OCI-LY3 (cell line): ENCODE measurements at regions not wholly inside any gene's neighbourhood (a gene's known extent, or its start where the extent isn't known, plus 50 kb on each side); places are given as distances from the start of the nearest gene placed in this dataset.

Experiments
- H2AFZ ChIP-seq: fragments of 200-600, 300-600 bp; shearing (Covaris generic); 2 replicates; pipeline ENCODE4 v1.6.0; 2014; ENCODE audit warnings: antibody characterized with exemption, low read depth, low read length
- H3K27ac ChIP-seq: fragments of 200-600, 300-600 bp; sonication (generic); 2 replicates; pipeline ENCODE4 v1.5.1; 2014; ENCODE audit warnings: mild to moderate bottlenecking, low read length, moderate library complexity, mixed read lengths
- H3K27me3 ChIP-seq: fragments of 200-600, 300-600 bp; sonication (generic); 2 replicates; pipeline ENCODE4 v1.6.1; 2014; ENCODE audit warnings: low read depth, low read length, mixed read lengths
- H3K36me3 ChIP-seq: fragments of 200-600, 300-600 bp; sonication (generic); replicated peaks from 2 replicates; pipeline ENCODE3; 2014; ENCODE audit warnings: low read depth, low read length, mixed read lengths
- H3K4me1 ChIP-seq: fragments of 300-600, 200-600 bp; sonication (generic); 2 replicates; pipeline ENCODE4 v1.6.1; 2014; ENCODE audit warnings: low read length, mixed read lengths
- H3K4me2 ChIP-seq: fragments of 200-600, 300-600 bp; sonication (generic); 2 replicates; pipeline ENCODE4 v1.6.1; 2014; ENCODE audit warnings: low read length, mixed read lengths
- H3K4me3 ChIP-seq: fragments of 300-600, 200-600 bp; sonication (generic); 2 replicates; pipeline ENCODE4 v1.5.1; 2014; ENCODE audit warnings: antibody characterized with exemption, mild to moderate bottlenecking, low read length, moderate library complexity
- H3K79me2 ChIP-seq: fragments of 300-600, 200-600 bp; shearing (Covaris generic); 2 replicates; pipeline ENCODE4 v1.6.1; 2014; ENCODE audit warnings: mild to moderate bottlenecking, low read length, mixed read lengths
- H3K9ac ChIP-seq: fragments of 300-600, 200-600 bp; shearing (Covaris generic); 2 replicates; pipeline ENCODE4 v1.6.0; 2014; ENCODE audit warnings: mild to moderate bottlenecking, low read length, moderate library complexity
- H3K9me3 ChIP-seq: fragments of 200-600, 300-600 bp; shearing (Covaris generic); 2 replicates; pipeline ENCODE4 v1.6.1; 2014; ENCODE audit warnings: low read length, mixed read lengths; ENCODE audit not compliant: insufficient read depth
- H4K20me1 ChIP-seq: fragments of 200-600, 300-600 bp; sonication (generic); 2 replicates; pipeline ENCODE4 v1.6.1; 2016; ENCODE audit warnings: low read length, mixed read lengths; ENCODE audit not compliant: insufficient read depth
- EZH2phosphoT487 ChIP-seq: fragments of 200-600 bp; shearing (Covaris generic); IDR thresholded peaks from 2 replicates; pipeline ENCODE4 v1.6.1; 2018; ENCODE audit warnings: antibody characterized with exemption, mixed run types, low read depth
- TF ChIP-seq, protein P1 (sequence below): fragments of 200-600, 300-600 bp; sonication (generic); IDR thresholded peaks from 2 replicates; pipeline ENCODE4 v1.5.1; 2014; ENCODE audit warnings: antibody characterized with exemption, low read length, low read depth

GRCh38 chr1:76754730-76755129 lies 112.5 kb upstream of the ST6GALNAC5 start:
- Histone ChIP-seq H4K20me1 (no peaks in the 10 kb centered on the region), H3K4me2 (no peak overlapping the region), H3K27ac (no peak overlapping the region), H3K4me3 (no peak overlapping the region), H2AFZ (no peak overlapping the region), H3K27me3 (no peaks in the 10 kb centered on the region), H3K4me1 (no peaks in the 10 kb centered on the region), H3K9ac (no peak overlapping the region), H3K9me3 (no peaks in the 10 kb centered on the region), H3K36me3 (no peaks in the 10 kb centered on the region), H3K79me2 (no peaks in the 10 kb centered on the region)
- no peak for TF ChIP-seq EZH2phosphoT487
- TF ChIP-seq, protein P1, sequence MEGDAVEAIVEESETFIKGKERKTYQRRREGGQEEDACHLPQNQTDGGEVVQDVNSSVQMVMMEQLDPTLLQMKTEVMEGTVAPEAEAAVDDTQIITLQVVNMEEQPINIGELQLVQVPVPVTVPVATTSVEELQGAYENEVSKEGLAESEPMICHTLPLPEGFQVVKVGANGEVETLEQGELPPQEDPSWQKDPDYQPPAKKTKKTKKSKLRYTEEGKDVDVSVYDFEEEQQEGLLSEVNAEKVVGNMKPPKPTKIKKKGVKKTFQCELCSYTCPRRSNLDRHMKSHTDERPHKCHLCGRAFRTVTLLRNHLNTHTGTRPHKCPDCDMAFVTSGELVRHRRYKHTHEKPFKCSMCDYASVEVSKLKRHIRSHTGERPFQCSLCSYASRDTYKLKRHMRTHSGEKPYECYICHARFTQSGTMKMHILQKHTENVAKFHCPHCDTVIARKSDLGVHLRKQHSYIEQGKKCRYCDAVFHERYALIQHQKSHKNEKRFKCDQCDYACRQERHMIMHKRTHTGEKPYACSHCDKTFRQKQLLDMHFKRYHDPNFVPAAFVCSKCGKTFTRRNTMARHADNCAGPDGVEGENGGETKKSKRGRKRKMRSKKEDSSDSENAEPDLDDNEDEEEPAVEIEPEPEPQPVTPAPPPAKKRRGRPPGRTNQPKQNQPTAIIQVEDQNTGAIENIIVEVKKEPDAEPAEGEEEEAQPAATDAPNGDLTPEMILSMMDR, result no peak

GRCh38 chr1:76759171-76759860 lies 108.0 kb upstream of the ST6GALNAC5 start:
- Histone ChIP-seq H4K20me1 (no peaks in the 10 kb centered on the region), H2AFZ (no peak overlapping the region)
- TF ChIP-seq, protein P1, result no peak
- TF ChIP-seq EZH2phosphoT487, result no peak

DNA sequence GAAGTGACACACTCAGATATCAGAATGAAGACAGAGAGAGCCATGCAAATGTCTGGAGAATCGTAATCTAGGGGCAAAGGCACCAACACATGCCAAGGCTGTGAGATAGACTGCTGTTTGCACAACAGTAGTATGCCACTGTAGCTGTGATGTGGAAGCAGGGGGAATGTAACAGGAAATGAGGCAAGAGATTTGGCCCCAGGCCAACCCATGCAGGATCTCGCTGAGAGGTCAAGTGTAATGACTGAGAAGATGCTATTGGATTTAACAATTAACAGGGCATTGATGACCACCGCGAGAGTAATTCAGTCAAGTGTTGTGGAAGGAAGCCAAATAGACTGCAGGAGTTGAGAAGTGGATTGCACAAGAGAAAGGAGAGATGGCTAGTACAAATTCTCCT lies 107.3 kb upstream of the ST6GALNAC5 start:
- Histone ChIP-seq H3K4me3 (no peak overlapping the region), H3K79me2 (no peaks in the 10 kb centered on the region), H3K9me3 (no peaks in the 10 kb centered on the region), H4K20me1 (no peaks in the 10 kb centered on the region), H2AFZ (no peak overlapping the region), H3K4me1 (no peaks in the 10 kb centered on the region), H3K27me3 (no peaks in the 10 kb centered on the region), H3K27ac (no peak overlapping the region), H3K36me3 (no peaks in the 10 kb centered on the region), H3K4me2 (no peak overlapping the region), H3K9ac (no peak overlapping the region)
- TF ChIP-seq EZH2phosphoT487, result no peak
- TF ChIP-seq, protein P1, result no peak

More at GRCh38 chr1:76759171-76759860, 108.0 kb upstream of the ST6GALNAC5 start:
- no peaks in the 10 kb centered on the region for H3K27me3 ChIP-seq
- no peak overlapping the region for H3K27ac ChIP-seq
- H3K36me3 ChIP-seq, result no peaks in the 10 kb centered on the region
- H3K9ac ChIP-seq, result no peak overlapping the region
- H3K79me2 ChIP-seq, result no peaks in the 10 kb centered on the region
- no peak overlapping the region for H3K4me2 ChIP-seq
- no peak overlapping the region for H3K4me3 ChIP-seq
- H3K4me1 ChIP-seq, result no peaks in the 10 kb centered on the region
- no peaks in the 10 kb centered on the region for H3K9me3 ChIP-seq

- H3K36me3 ChIP-seq, result no peaks in the 10 kb centered on the region
- H3K4me2 ChIP-seq, result no peak overlapping the region
- H3K79me2 ChIP-seq, result no peaks in the 10 kb centered on the region
- H3K9me3 ChIP-seq, result no peaks in the 10 kb centered on the region
- H3K27ac ChIP-seq, result no peak overlapping the region
- TF ChIP-seq, protein P1, result no peak
- no peak for TF ChIP-seq EZH2phosphoT487
- H2AFZ ChIP-seq, result no peak overlapping the region
- H3K9ac ChIP-seq, result no peak overlapping the region
- H3K27me3 ChIP-seq, result no peaks in the 10 kb centered on the region
- no peaks in the 10 kb centered on the region for H4K20me1 ChIP-seq
- H3K4me1 ChIP-seq, result no peaks in the 10 kb centered on the region
- no peak overlapping the region for H3K4me3 ChIP-seq
These were observed 103.5 kb upstream of the ST6GALNAC5 start for GRCh38 chr1:76763738-76764137.
